ENCODE measurements at regions not wholly inside any gene's neighbourhood (a gene's known extent, or its start where the extent isn't known, plus 50 kb on each side); places are given as distances from the start of the nearest gene placed in this dataset.

GRCh38 chr15:97052513-97052912 lies 722.0 kb downstream of the NR2F2 start:
- no peak for TF ChIP-seq POLR2A (IDR thresholded peaks at IDR 0.05)
- TF ChIP-seq, protein P1, sequence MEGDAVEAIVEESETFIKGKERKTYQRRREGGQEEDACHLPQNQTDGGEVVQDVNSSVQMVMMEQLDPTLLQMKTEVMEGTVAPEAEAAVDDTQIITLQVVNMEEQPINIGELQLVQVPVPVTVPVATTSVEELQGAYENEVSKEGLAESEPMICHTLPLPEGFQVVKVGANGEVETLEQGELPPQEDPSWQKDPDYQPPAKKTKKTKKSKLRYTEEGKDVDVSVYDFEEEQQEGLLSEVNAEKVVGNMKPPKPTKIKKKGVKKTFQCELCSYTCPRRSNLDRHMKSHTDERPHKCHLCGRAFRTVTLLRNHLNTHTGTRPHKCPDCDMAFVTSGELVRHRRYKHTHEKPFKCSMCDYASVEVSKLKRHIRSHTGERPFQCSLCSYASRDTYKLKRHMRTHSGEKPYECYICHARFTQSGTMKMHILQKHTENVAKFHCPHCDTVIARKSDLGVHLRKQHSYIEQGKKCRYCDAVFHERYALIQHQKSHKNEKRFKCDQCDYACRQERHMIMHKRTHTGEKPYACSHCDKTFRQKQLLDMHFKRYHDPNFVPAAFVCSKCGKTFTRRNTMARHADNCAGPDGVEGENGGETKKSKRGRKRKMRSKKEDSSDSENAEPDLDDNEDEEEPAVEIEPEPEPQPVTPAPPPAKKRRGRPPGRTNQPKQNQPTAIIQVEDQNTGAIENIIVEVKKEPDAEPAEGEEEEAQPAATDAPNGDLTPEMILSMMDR (IDR thresholded peaks at IDR 0.05): no peak

Data from tibial nerve (tissue), 3 donors.